Activated CD4-positive, alpha-beta T cell treated with anti-CD3 and anti-CD28 coated beads, Interleukin-2, amount 10 ng/mL, durations not matched to agents 7 days and 5 days (primary cell): ENCODE measurements at regions not wholly inside any gene's neighbourhood (a gene's known extent, or its start where the extent isn't known, plus 50 kb on each side); places are given as distances from the start of the nearest gene placed in this dataset.

Experiments used
- CTCF ChIA-PET: fragments of 350-600 bp; sonication (Branson Sonifier 250); formaldehyde crosslinking; loops from one replicate; lab custom pipeline; 2021; ENCODE audit warnings: antibody characterized with exemption; lab: Charles Lee
- POLR2A ChIA-PET: fragments of 350-600 bp; sonication (Branson Sonifier 250); formaldehyde crosslinking; loops from one replicate; lab custom pipeline; 2021; ENCODE audit warnings: antibody characterized with exemption; lab: Charles Lee
- DNase-seq: peaks from one replicate; pipeline ENCODE4 v3.0.0-alpha.2; 2020
- H3K27ac Mint-ChIP-seq: one replicate; pipeline ENCODE4 v1.8.0; 2021; ENCODE audit warnings: mild to moderate bottlenecking, moderate library complexity, mixed read lengths
- H3K27me3 Mint-ChIP-seq: one replicate; pipeline ENCODE4 v1.8.0; 2021; ENCODE audit warnings: mixed read lengths
- H3K36me3 Mint-ChIP-seq: one replicate; pipeline ENCODE4 v1.8.0; 2021; ENCODE audit warnings: low read depth, mixed read lengths
- H3K4me1 Mint-ChIP-seq: one replicate; pipeline ENCODE4 v1.8.0; 2021; ENCODE audit warnings: mixed read lengths
- H3K4me3 Mint-ChIP-seq: one replicate; pipeline ENCODE4 v1.8.0; 2021; ENCODE audit warnings: mild to moderate bottlenecking, moderate library complexity, mixed read lengths
- H3K9me3 Mint-ChIP-seq: one replicate; pipeline ENCODE4 v1.8.0; 2021; ENCODE audit warnings: mixed read lengths

- Mint-ChIP-seq H3K27me3 (no peaks in the 10 kb centered on the region), H3K4me1 (peaks cover 9% of the 10 kb centered on the region), H3K36me3 (peaks cover 1% of the 10 kb centered on the region), H3K27ac (no peak overlapping the region), H3K4me3 (no peak overlapping the region), H3K9me3 (peaks cover 6% of the 10 kb centered on the region)
- DNase-seq, result no peak
- CTCF ChIA-PET, result no interaction called here
- POLR2A ChIA-PET, result no interaction called here
Measured at GRCh38 chr16:31694461-31694860, 166.8 kb downstream of the AHSP start.

GRCh38 chr16:31695667-31696066 is 168.0 kb downstream of the AHSP start:
- H3K27me3 Mint-ChIP-seq, result no peaks in the 10 kb centered on the region
- ChIA-PET CTCF (interaction anchor here (1.0 to 2.1 kb wide), 4 partner anchors 15 to 177 kb away, joined by 3 to 13 read pairs (median 4); a partner anchor contains a TSS), POLR2A (interaction anchor here (1.2 kb wide), 1 partner anchor 236 kb away, joined by 4 read pairs; no protein-coding TSS in a partner anchor)

GRCh38 chr16:31696968-31697743 is 169.5 kb downstream of the AHSP start:
- ChIA-PET CTCF (interaction anchor here (0.5 to 2.1 kb wide), 4 partner anchors 12 to 238 kb away, joined by 3 to 13 read pairs (median 4); no protein-coding TSS in a partner anchor), POLR2A (no interaction called here)
- peak overlapping the region; percentile 64 for H3K27ac Mint-ChIP-seq
- H3K4me3 Mint-ChIP-seq, result no peak overlapping the region
- H3K36me3 Mint-ChIP-seq, result peaks cover 11% of the 10 kb centered on the region
- H3K9me3 Mint-ChIP-seq, result no peaks in the 10 kb centered on the region
- no peak for DNase-seq
- peaks cover 29% of the 10 kb centered on the region for H3K4me1 Mint-ChIP-seq
- no peaks in the 10 kb centered on the region for H3K27me3 Mint-ChIP-seq

More at GRCh38 chr16:31695667-31696066, 168.0 kb downstream of the AHSP start:
- Mint-ChIP-seq H3K27ac (no peak overlapping the region), H3K9me3 (peaks cover 6% of the 10 kb centered on the region), H3K4me3 (no peak overlapping the region), H3K4me1 (peaks cover 15% of the 10 kb centered on the region), H3K36me3 (peaks cover 1% of the 10 kb centered on the region)
- DNase-seq, result peak; percentile 85

GRCh38 chr16:31697744-31698125 is 170.0 kb downstream of the AHSP start:
- no peaks in the 10 kb centered on the region for H3K9me3 Mint-ChIP-seq
- no peak overlapping the region for H3K4me3 Mint-ChIP-seq
- peaks cover 34% of the 10 kb centered on the region for H3K4me1 Mint-ChIP-seq
- H3K27me3 Mint-ChIP-seq, result no peaks in the 10 kb centered on the region
- CTCF ChIA-PET, result interaction anchor here (1.6 kb wide), 1 partner anchor 238 kb away, joined by 3 read pairs; the partner anchor contains the start of gene ARMC5
- peaks cover 17% of the 10 kb centered on the region for H3K36me3 Mint-ChIP-seq
- POLR2A ChIA-PET, result no interaction called here
- no peak for DNase-seq
- H3K27ac Mint-ChIP-seq, result no peak overlapping the region

GRCh38 chr16:31698901-31699300 is 171.2 kb downstream of the AHSP start:
- Mint-ChIP-seq H3K4me1 (peaks cover 36% of the 10 kb centered on the region), H3K4me3 (no peak overlapping the region), H3K36me3 (peaks cover 25% of the 10 kb centered on the region), H3K27me3 (no peaks in the 10 kb centered on the region), H3K9me3 (no peaks in the 10 kb centered on the region), H3K27ac (no peak overlapping the region)
- ChIA-PET CTCF (interaction anchor here (1.0 to 1.6 kb wide), 2 partner anchors 10 to 240 kb away, joined by 3 read pairs; partner anchors contain the start of gene ARMC5), POLR2A (interaction anchor here (0.6 kb wide), 1 partner anchor 509 kb away, joined by 3 read pairs; no protein-coding TSS in a partner anchor)
- no peak for DNase-seq

GRCh38 chr16:31699601-31700000 is 171.9 kb downstream of the AHSP start:
- Mint-ChIP-seq H3K27me3 (no peaks in the 10 kb centered on the region), H3K4me1 (peaks cover 40% of the 10 kb centered on the region), H3K9me3 (no peaks in the 10 kb centered on the region), H3K36me3 (peaks cover 31% of the 10 kb centered on the region), H3K27ac (peak overlapping the region; percentile 69), H3K4me3 (peak overlapping the region; percentile 47)
- DNase-seq, result no peak
- CTCF ChIA-PET, result interaction anchor here (0.6 to 1.6 kb wide), 2 partner anchors 198 to 240 kb away, joined by 3 read pairs; partner anchors contain the start of gene ARMC5
- POLR2A ChIA-PET, result no interaction called here

GRCh38 chr16:31700200-31700529 is 172.5 kb downstream of the AHSP start:
- POLR2A ChIA-PET, result no interaction called here
- Mint-ChIP-seq H3K36me3 (peaks cover 36% of the 10 kb centered on the region), H3K9me3 (no peaks in the 10 kb centered on the region), H3K4me1 (peaks cover 43% of the 10 kb centered on the region), H3K27ac (peak overlapping the region; percentile 92), H3K27me3 (no peaks in the 10 kb centered on the region), H3K4me3 (peak overlapping the region; percentile 87)
- no peak for DNase-seq
- CTCF ChIA-PET, result interaction anchor here (0.6 kb wide), 1 partner anchor 199 kb away, joined by 3 read pairs; no protein-coding TSS in a partner anchor

- Mint-ChIP-seq H3K27ac (peak overlapping the region; percentile 92), H3K4me1 (peaks cover 45% of the 10 kb centered on the region), H3K9me3 (no peaks in the 10 kb centered on the region), H3K27me3 (no peaks in the 10 kb centered on the region), H3K4me3 (peak overlapping the region; percentile 87), H3K36me3 (peaks cover 41% of the 10 kb centered on the region)
- DNase-seq, result peak; percentile 88
- ChIA-PET POLR2A (no interaction called here), CTCF (interaction anchor here (1.0 to 1.1 kb wide), 2 partner anchors 11 to 168 kb away, joined by 3 to 4 read pairs; no protein-coding TSS in a partner anchor)
Measured at GRCh38 chr16:31700530-31701388, 172.8 kb upstream of the ZNF267 start.

- no peak for DNase-seq
- H3K36me3 Mint-ChIP-seq, result peaks cover 48% of the 10 kb centered on the region
- peak overlapping the region; percentile 87 for H3K4me3 Mint-ChIP-seq
- ChIA-PET CTCF (interaction anchor here (0.6 to 1.7 kb wide), 6 partner anchors 10 to 172 kb away, joined by 3 to 10 read pairs (median 4); partner anchors contain the start of gene ZNF267), POLR2A (interaction anchor here (0.6 kb wide), 2 partner anchors 426 to 626 kb away, joined by 4 read pairs; no protein-coding TSS in a partner anchor)
- H3K27me3 Mint-ChIP-seq, result no peaks in the 10 kb centered on the region
- peaks cover 51% of the 10 kb centered on the region for H3K4me1 Mint-ChIP-seq
- no peaks in the 10 kb centered on the region for H3K9me3 Mint-ChIP-seq
- H3K27ac Mint-ChIP-seq, result peak overlapping the region; percentile 92
Measured at GRCh38 chr16:31701734-31702133, 171.9 kb upstream of the ZNF267 start.

GRCh38 chr16:31702796-31703195 is 170.8 kb upstream of the ZNF267 start:
- POLR2A ChIA-PET, result no interaction called here
- peak overlapping the region; percentile 92 for H3K27ac Mint-ChIP-seq
- peaks cover 53% of the 10 kb centered on the region for H3K36me3 Mint-ChIP-seq
- H3K4me1 Mint-ChIP-seq, result peaks cover 56% of the 10 kb centered on the region
- H3K4me3 Mint-ChIP-seq, result peak overlapping the region; percentile 27
- no peaks in the 10 kb centered on the region for H3K9me3 Mint-ChIP-seq
- DNase-seq, result no peak
- no peaks in the 10 kb centered on the region for H3K27me3 Mint-ChIP-seq
- CTCF ChIA-PET, result interaction anchor here (1.1 to 1.7 kb wide), 4 partner anchors 9 to 166 kb away, joined by 4 to 10 read pairs (median 4); a partner anchor contains a TSS

- Mint-ChIP-seq H3K9me3 (no peaks in the 10 kb centered on the region), H3K27ac (no peak overlapping the region), H3K4me3 (no peak overlapping the region), H3K27me3 (no peaks in the 10 kb centered on the region), H3K36me3 (peaks cover 60% of the 10 kb centered on the region), H3K4me1 (peaks cover 65% of the 10 kb centered on the region)
- DNase-seq, result no peak
- ChIA-PET POLR2A (no interaction called here), CTCF (interaction anchor here (1.1 to 1.5 kb wide), 2 partner anchors 9 to 165 kb away, joined by 4 to 5 read pairs; a partner anchor contains a TSS)
Measured at GRCh38 chr16:31703526-31704128, 170.0 kb upstream of the ZNF267 start.

GRCh38 chr16:31704138-31704537 is 169.5 kb upstream of the ZNF267 start:
- POLR2A ChIA-PET, result interaction anchor here (0.6 to 0.9 kb wide), 2 partner anchors 9 to 164 kb away, joined by 3 read pairs; a partner anchor contains a TSS
- no peak overlapping the region for H3K4me3 Mint-ChIP-seq

More at GRCh38 chr16:31704138-31704537, 169.5 kb upstream of the ZNF267 start:
- Mint-ChIP-seq H3K27me3 (no peaks in the 10 kb centered on the region), H3K27ac (no peak overlapping the region), H3K9me3 (no peaks in the 10 kb centered on the region), H3K4me1 (peaks cover 67% of the 10 kb centered on the region), H3K36me3 (peaks cover 63% of the 10 kb centered on the region)
- CTCF ChIA-PET, result interaction anchor here (1.5 kb wide), 1 partner anchor 9 kb away, joined by 5 read pairs; a partner anchor contains a TSS
- no peak for DNase-seq
